ENCODE measurements at regions not wholly inside any gene's neighbourhood (a gene's known extent, or its start where the extent isn't known, plus 50 kb on each side); places are given as distances from the start of the nearest gene placed in this dataset.

GRCh38 chr1:103854279-103854678 lies 104.6 kb downstream of the AMY1C start:
- no peak for DNase-seq (ENCODE audit: low read depth)
- H3K4me3 ChIP-seq (ENCODE audit: low read depth, low read length): no peak overlapping the region
- no peak for TF ChIP-seq CTCF (conservative IDR thresholded peaks at IDR 0.05; ENCODE audit: low read depth, low read length)

GRCh38 chr1:103859721-103860120 lies 110.0 kb downstream of the AMY1C start:
- no peak overlapping the region for H3K4me3 ChIP-seq (ENCODE audit: low read depth, low read length)
- TF ChIP-seq CTCF (conservative IDR thresholded peaks at IDR 0.05; ENCODE audit: low read depth, low read length): no peak
- no peak for DNase-seq (ENCODE audit: low read depth)

DNA sequence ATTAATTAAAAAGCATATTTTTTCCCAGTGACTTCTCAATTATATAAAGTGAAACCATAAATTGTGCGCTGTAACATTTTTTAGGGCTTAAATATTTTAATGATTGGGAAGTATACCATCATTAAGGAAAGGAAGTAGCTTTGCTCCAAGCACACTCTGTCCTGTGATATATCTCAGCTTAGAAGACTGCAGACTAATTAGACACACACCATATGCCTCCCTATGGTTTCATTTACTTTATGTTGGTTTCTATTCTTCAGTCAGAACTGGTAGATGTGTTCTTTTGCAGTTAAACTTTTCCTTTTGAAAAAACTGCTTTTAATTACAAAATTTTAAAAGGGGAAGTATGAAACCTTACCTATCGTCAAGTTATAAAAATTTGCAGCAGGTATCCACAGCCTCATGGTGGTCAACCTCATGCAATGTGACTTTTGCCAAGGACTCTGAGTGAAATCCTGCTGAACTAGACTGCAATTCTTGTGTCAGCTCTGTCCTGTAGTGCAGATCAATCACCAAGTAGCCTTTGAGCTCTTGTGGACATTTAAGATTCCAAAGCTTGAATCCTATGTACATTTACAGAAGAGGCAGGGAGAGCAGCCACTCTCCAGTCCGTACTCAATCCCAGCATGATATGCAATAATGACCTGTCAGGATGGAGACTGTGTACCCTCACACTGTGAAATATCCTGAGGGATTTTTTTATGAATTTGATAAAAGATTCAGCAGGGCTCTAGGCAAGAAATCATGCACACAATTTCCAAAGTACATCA lies 149.1 kb downstream of the AMY1C start:
- no peak overlapping the region for H3K4me3 ChIP-seq (ENCODE audit: low read depth, low read length)
- DNase-seq (ENCODE audit: low read depth): no peak
- no peak for TF ChIP-seq CTCF (conservative IDR thresholded peaks at IDR 0.05; ENCODE audit: low read depth, low read length)

GRCh38 chr1:103900005-103900404 lies 150.3 kb downstream of the AMY1C start:
- no peak overlapping the region for H3K4me3 ChIP-seq (ENCODE audit: low read depth, low read length)
- no peak for DNase-seq (ENCODE audit: low read depth)
- no peak for TF ChIP-seq CTCF (conservative IDR thresholded peaks at IDR 0.05; ENCODE audit: low read depth, low read length)

DNA sequence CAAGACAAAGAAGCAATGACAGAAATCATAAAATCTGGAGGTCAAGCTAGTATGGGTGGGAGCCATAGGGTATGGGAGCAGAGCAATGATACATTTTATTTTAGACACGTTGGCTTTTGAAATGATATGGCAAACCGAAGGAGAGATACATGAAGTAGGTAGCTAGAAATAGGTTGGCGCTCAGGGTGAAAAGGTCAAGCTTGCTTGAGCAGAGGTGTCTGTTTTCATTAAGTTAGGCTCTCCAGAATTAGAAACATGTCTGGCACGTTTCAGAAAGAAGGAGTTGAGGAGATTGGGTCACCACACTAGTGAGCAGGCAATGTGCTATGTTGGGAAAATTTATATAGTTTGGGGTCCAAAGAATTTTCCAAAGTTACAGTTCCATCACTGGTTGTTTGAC lies 151.4 kb downstream of the AMY1C start:
- no peak for TF ChIP-seq CTCF (conservative IDR thresholded peaks at IDR 0.05; ENCODE audit: low read depth, low read length)

DNA sequence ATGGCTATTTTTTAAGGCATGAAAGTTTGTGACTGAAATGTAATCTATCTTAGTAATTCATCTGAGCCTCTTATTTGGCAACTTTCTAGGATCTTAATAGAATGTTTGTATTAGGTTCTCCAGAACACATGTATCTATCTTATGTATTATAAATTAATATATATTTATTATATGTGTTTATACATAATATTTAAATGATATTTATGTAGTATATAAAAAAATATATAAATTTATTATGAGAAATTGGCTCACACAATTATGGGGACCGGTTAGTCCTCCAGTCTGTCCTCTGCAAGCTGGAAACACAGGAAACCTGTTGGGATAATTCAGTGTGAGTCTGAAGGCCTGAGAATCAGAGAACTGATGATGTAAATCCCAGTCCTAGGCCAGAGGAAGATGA lies 155.7 kb downstream of the AMY1C start:
- no peak overlapping the region for H3K4me3 ChIP-seq (ENCODE audit: low read depth, low read length)
- no peak for DNase-seq (ENCODE audit: low read depth)
- TF ChIP-seq CTCF (conservative IDR thresholded peaks at IDR 0.05; ENCODE audit: low read depth, low read length): no peak

More for the DNA sequence above, 151.4 kb downstream of the AMY1C start:
- DNase-seq (ENCODE audit: low read depth): no peak
- H3K4me3 ChIP-seq (ENCODE audit: low read depth, low read length): no peak overlapping the region

GRCh38 chr1:103911450-103911849 lies 161.8 kb downstream of the AMY1C start:
- DNase-seq (ENCODE audit: low read depth): no peak
- no peak overlapping the region for H3K4me3 ChIP-seq (ENCODE audit: low read depth, low read length)
- TF ChIP-seq CTCF (conservative IDR thresholded peaks at IDR 0.05; ENCODE audit: low read depth, low read length): no peak

Measured in choroid plexus epithelial cell (primary cell).